HG03460 (cell line): ENCODE measurements at regions not wholly inside any gene's neighbourhood (a gene's known extent, or its start where the extent isn't known, plus 50 kb on each side); places are given as distances from the start of the nearest gene placed in this dataset.
"Not testable (repeated sequence)": the region's sequence is repeated elsewhere in the genome, so short reads cannot be mapped to it uniquely, and the experiment has no call there.

Experiments
- ATAC-seq: cut with Tn5 transposase; IDR thresholded peaks from one replicate; pipeline ENCODE4 v1.9.1; 2021; ENCODE audit not compliant: unreplicated experiment

- ATAC-seq, result no peak
Observed at GRCh38 chrY:21600170-21600569, 65.5 kb downstream of the RBMY1A1 start.

DNA sequence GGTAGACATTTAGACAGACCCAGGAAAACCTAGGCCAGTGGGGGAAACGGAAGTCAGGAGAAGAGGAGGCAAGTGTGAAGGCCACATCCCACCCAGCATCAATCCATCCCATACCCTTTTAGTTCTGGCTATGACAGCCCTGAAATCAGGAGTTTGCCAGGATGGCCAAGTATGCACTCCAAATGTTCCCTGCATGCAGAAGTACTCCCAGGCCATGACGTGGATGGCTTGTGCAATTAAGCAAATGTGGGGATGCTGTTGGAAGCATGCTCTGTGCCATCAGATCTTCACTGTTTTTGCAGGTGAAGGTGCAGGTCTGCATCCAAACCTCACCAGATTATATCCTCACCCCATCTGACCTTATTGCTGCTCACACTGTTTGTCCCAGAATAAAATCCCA is 66.8 kb downstream of the RBMY1A1 start:
- no peak for ATAC-seq

GRCh38 chrY:21602590-21602989 is 67.9 kb downstream of the RBMY1A1 start:
- ATAC-seq, result no peak

DNA sequence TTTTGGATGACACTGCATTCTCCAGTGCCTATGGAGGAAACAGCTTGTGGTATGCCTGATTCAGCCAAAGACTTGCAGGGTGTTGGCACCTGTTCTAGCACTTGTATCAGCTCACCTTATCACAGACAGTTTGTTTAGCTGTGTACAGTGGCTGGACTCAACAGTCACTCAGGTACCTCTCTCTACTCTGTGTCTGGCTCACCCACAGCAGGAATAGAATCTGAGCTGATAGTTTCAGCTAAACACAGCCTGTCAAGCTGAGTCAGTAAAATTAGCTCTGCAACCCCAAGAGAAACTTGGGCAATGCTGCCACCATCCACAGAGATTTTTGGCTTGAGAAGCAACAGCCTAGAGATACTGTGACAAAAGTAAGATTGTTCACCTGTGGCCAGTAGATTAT is 101.5 kb downstream of the RBMY1A1 start:
- ATAC-seq, result no peak

- no peak for ATAC-seq
Observed at GRCh38 chrY:21650496-21650895, 115.8 kb downstream of the RBMY1A1 start.

- not testable (repeated sequence) for ATAC-seq
Observed at GRCh38 chrY:21659057-21659456, 124.4 kb downstream of the RBMY1A1 start.

- peak; percentile 64 for ATAC-seq
Observed at GRCh38 chrY:21679590-21679989, 144.9 kb downstream of the RBMY1A1 start.

GRCh38 chrY:21686369-21686768 is 151.7 kb downstream of the RBMY1A1 start:
- not testable (repeated sequence) for ATAC-seq

DNA sequence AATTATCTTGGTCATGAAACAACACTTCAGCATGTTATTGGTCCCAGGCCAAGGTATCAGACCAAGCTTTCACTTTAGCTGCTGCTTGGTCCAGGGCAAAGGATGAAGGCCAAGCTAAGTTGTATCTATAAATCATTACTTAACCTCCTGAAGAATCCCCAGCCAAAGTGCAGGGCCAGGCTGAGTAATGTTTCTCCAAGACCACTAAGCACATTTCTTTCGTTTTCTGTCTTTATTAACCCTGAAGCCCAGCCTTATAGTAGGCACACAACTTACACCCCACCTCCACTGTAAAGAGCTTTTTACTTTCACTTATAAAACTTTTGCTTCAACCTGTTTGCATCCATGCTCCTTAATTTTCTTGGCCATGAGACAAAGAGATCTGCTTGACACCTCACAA is 167.3 kb downstream of the RBMY1A1 start:
- ATAC-seq, result not testable (repeated sequence)

GRCh38 chrY:21702927-21703326 is 168.2 kb downstream of the RBMY1A1 start:
- ATAC-seq, result not testable (repeated sequence)

GRCh38 chrY:21705309-21705708 is 170.6 kb downstream of the RBMY1A1 start:
- no peak for ATAC-seq

DNA sequence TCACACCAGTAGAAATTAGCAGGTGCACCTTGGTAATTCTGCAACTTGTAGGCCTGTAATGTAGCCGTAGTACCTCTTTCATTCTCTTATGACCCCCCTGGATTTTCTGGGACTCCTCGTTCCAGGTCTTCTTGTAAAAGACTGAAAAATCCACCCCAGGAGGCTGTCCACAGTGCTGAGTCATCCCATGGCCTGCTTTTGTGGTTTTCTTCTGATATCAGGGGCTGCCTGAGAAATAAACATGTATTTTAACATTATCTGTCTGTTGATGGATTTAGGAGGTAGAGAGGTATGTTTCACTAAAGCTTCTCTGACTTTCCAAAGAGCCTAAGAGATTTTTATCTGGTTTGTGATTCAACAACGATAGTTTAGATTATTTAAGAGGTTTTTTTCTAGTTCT is 171.9 kb downstream of the RBMY1A1 start:
- not testable (repeated sequence) for ATAC-seq

GRCh38 chrY:21735489-21736060 is 158.8 kb downstream of the RBMY1D start:
- not testable (repeated sequence) for ATAC-seq

DNA sequence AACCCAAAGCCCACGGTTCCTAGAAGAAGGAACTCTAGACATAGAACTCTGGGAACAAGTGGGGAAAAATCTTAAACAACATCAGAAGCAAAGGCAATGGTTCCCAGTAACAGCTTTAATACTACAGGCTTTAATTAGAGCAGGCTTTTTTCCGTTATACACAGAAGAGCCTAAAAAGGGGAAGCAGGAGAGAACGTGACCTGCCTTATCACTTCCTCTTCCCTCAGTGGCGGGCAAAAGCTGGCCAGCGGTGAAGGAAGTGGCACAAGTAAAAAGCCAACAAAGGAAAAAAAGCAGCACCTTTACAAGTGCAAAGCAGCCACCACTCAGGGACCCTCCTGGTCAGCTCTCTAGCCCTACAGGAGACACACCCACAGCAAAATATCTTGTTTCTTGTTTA is 149.3 kb downstream of the RBMY1D start:
- ATAC-seq, result not testable (repeated sequence)

GRCh38 chrY:21760243-21760642 is 134.1 kb downstream of the RBMY1D start:
- ATAC-seq, result not testable (repeated sequence)

- not testable (repeated sequence) for ATAC-seq
Observed at GRCh38 chrY:21767824-21768223, 126.5 kb downstream of the RBMY1D start.

- ATAC-seq, result not testable (repeated sequence)
Observed at GRCh38 chrY:21782174-21782860, 112.0 kb downstream of the RBMY1D start.

DNA sequence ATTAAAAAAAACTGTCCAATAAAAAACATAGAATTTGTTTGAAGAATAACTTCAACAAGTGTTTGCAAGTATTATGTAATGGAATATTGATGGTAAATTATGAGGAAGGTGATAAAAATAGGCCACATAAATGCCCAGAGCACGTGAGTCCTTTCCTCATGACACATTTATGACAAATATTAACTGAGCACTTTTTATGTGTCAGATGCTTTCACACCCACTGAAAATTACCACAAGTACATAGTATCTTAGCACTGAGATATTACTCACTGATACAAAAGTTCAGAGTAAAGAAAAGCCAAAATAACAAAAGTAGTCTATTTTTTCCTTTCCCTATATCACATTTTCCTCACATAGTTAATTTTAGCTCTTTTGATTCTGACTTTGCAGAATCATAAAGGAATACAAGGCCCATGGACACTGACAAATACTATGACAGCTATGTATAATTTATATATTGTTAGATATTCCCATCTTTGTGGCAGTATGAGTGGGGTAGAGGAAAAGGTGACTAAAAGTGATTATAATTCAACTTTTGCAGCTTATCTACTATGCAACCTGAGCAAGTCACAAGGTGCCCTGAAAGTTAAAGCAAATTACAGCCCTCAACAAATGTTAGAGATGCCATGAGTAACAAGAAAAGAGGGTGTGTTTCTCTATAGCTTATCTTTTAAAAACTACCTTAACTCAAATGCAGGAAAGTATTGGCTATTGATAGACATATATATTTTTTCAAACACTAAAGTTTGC is 80.7 kb downstream of the RBMY1D start:
- ATAC-seq, result no peak

GRCh38 chrY:21814491-21814890 is 79.8 kb downstream of the RBMY1D start:
- ATAC-seq, result no peak

DNA sequence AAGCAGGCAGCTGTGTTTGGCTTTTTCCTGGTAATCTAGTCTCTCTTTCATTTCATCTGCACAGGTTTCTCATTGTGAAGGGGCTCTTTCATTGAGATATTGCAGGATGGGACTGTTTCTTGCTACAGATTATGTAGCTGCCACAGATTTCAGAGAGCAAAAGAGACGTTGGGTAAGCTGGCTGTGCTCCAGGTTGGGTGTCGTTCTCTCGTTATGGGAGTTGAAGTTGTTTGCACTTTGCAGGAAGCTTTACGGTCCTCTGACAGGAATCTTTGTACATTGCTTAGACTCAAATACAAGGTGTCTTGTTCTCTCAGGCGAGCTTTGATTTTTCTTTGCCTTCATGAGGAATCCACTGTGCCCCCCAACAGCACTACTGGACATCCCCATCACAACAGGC is 72.4 kb downstream of the RBMY1D start:
- ATAC-seq, result no peak

- no peak for ATAC-seq
Observed at GRCh38 chrY:21827593-21827992, 66.7 kb downstream of the RBMY1D start.
